DND-41 (cell line): ENCODE measurements at regions not wholly inside any gene's neighbourhood (a gene's known extent, or its start where the extent isn't known, plus 50 kb on each side); places are given as distances from the start of the nearest gene placed in this dataset.

Experiments
- CTCF ChIP-seq: IDR thresholded peaks from 2 replicates; pipeline ENCODE4 v1.5.1; 2012; ENCODE audit warnings: borderline replicate concordance, low read length, moderate library complexity, mild to moderate bottlenecking; ENCODE audit not compliant: poor library complexity, severe bottlenecking; ENCODE audit errors: extremely low read depth
- EZH2 ChIP-seq: IDR thresholded peaks from 3 replicates; pipeline ENCODE4 v1.6.1; 2012; ENCODE audit warnings: borderline replicate concordance, low read depth, mild to moderate bottlenecking, moderate library complexity, low read length, inconsistent platforms; ENCODE audit not compliant: severe bottlenecking

- no peak for TF ChIP-seq CTCF
- TF ChIP-seq EZH2: no peak
These were observed 327.4 kb downstream of the KCTD8 start for GRCh38 chr4:44121210-44121609.
